Progenitor cell of endocrine pancreas (in vitro differentiated cells): ENCODE measurements at regions not wholly inside any gene's neighbourhood (a gene's known extent, or its start where the extent isn't known, plus 50 kb on each side); places are given as distances from the start of the nearest gene placed in this dataset.
"Not testable (repeated sequence)": the region's sequence is repeated elsewhere in the genome, so short reads cannot be mapped to it uniquely, and the experiment has no call there.

Experiments
- DNase-seq: peaks from one replicate; pipeline ENCODE4 v3.0.0; 2021; ENCODE audit warnings: low spot score; ENCODE audit not compliant: unreplicated experiment
- H3K27ac Mint-ChIP-seq: 2 replicates; pipeline ENCODE4 v1.8.0; 2021; ENCODE audit warnings: mild to moderate bottlenecking, moderate library complexity, mixed read lengths
- H3K27me3 Mint-ChIP-seq: 2 replicates; pipeline ENCODE4 v1.8.0; 2021; ENCODE audit warnings: mixed read lengths
- H3K36me3 Mint-ChIP-seq: 2 replicates; pipeline ENCODE4 v1.8.0; 2022; ENCODE audit warnings: mixed read lengths; ENCODE audit not compliant: insufficient read depth
- H3K4me1 Mint-ChIP-seq: 2 replicates; pipeline ENCODE4 v1.8.0; 2021; ENCODE audit warnings: low read depth, mixed read lengths
- H3K4me3 Mint-ChIP-seq: 2 replicates; pipeline ENCODE4 v1.8.0; 2021; ENCODE audit warnings: low read depth, mild to moderate bottlenecking, moderate library complexity, mixed read lengths
- H3K9me3 Mint-ChIP-seq: 2 replicates; pipeline ENCODE4 v1.8.0; 2021; ENCODE audit warnings: low read depth, mixed read lengths
- TF ChIP-seq, protein P1 (sequence below): fragments of 200-600 bp; sonication (generic); IDR thresholded peaks from one replicate; pipeline ENCODE4 v1.5.0; 2021; ENCODE audit warnings: antibody characterized with exemption, mild to moderate bottlenecking; ENCODE audit not compliant: unreplicated experiment

GRCh38 chr11:92159931-92160330 lies 64.7 kb upstream of the FAT3 start:
- Mint-ChIP-seq H3K4me1 (no peaks in the 10 kb centered on the region), H3K36me3 (no peaks in the 10 kb centered on the region), H3K27ac (no peak overlapping the region), H3K4me3 (no peak overlapping the region), H3K27me3 (no peaks in the 10 kb centered on the region), H3K9me3 (no peaks in the 10 kb centered on the region)
- DNase-seq = no peak
- TF ChIP-seq, protein P1, sequence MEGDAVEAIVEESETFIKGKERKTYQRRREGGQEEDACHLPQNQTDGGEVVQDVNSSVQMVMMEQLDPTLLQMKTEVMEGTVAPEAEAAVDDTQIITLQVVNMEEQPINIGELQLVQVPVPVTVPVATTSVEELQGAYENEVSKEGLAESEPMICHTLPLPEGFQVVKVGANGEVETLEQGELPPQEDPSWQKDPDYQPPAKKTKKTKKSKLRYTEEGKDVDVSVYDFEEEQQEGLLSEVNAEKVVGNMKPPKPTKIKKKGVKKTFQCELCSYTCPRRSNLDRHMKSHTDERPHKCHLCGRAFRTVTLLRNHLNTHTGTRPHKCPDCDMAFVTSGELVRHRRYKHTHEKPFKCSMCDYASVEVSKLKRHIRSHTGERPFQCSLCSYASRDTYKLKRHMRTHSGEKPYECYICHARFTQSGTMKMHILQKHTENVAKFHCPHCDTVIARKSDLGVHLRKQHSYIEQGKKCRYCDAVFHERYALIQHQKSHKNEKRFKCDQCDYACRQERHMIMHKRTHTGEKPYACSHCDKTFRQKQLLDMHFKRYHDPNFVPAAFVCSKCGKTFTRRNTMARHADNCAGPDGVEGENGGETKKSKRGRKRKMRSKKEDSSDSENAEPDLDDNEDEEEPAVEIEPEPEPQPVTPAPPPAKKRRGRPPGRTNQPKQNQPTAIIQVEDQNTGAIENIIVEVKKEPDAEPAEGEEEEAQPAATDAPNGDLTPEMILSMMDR = no peak

DNA sequence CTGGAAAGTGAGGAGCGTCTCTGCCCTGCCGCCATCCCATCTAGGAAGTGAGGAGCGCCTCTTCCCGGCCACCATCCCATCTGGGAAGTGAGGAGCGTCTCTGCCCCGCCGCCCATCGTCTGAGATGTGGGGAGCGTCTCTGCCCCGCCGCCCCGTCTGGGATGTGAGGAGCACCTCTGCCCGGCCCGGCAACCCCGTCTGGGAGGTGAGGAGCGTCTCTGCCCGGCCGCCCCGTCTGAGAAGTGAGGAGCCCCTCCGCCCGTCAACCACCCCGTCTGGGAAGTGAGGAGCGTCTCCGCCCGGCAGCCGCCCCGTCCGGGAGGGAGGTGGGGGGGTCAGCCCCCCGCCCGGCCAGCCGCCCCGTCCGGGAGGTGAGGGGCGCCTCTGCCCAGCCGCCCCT lies 67.2 kb upstream of the FAT3 start:
- not testable (repeated sequence) for H3K36me3 Mint-ChIP-seq, H3K9me3 Mint-ChIP-seq, DNase-seq, H3K27me3 Mint-ChIP-seq, H3K4me1 Mint-ChIP-seq, H3K27ac Mint-ChIP-seq, H3K4me3 Mint-ChIP-seq

DNA sequence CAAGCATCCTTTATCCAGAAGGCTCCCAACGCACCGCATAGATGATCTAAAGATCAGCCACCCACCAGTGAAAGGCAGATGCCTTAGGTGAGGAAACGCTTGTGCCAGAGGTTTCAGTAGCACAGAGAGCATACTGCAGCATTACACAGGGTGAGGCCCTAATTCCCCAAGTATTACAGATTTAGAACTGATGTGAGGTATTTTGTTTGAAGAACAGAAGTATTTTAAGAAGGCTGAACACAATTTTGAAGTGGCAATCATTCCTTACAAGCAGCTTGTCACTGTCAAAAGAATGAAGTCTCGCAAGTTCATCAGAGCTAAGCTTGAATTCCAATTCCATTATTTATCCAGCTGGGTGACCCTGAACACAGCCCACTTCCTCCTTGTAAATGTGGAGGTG lies 70.0 kb upstream of the FAT3 start:
- H3K36me3 Mint-ChIP-seq = no peaks in the 10 kb centered on the region
- no peaks in the 10 kb centered on the region for H3K4me1 Mint-ChIP-seq
- no peak overlapping the region for H3K27ac Mint-ChIP-seq
- no peak overlapping the region for H3K4me3 Mint-ChIP-seq
- DNase-seq = no peak
- TF ChIP-seq, protein P1 = no peak
- H3K27me3 Mint-ChIP-seq = no peaks in the 10 kb centered on the region
- H3K9me3 Mint-ChIP-seq = no peaks in the 10 kb centered on the region

DNA sequence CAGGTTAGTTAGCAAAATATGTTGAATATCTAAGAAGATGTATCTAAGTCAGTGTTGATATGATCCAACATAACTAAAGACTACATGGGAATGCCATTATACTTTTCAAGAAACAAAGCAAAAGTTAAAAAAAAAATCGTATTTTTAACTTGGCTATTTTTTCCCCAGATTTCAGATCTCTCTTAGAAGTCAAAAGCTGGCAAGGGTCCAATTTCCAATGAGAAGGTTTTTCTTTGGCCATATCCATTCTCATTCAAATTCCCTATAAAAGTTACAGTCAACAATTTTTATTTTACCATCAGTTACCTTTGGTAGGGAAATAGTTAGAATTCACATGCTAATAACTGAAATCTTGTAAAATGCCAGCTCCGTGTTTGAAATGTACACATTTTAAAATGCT lies 70.5 kb upstream of the FAT3 start:
- H3K36me3 Mint-ChIP-seq = no peaks in the 10 kb centered on the region
- DNase-seq = no peak
- TF ChIP-seq, protein P1 = no peak
- no peaks in the 10 kb centered on the region for H3K9me3 Mint-ChIP-seq
- H3K4me3 Mint-ChIP-seq = no peak overlapping the region
- no peak overlapping the region for H3K27ac Mint-ChIP-seq
- no peaks in the 10 kb centered on the region for H3K4me1 Mint-ChIP-seq
- H3K27me3 Mint-ChIP-seq = no peaks in the 10 kb centered on the region

DNA sequence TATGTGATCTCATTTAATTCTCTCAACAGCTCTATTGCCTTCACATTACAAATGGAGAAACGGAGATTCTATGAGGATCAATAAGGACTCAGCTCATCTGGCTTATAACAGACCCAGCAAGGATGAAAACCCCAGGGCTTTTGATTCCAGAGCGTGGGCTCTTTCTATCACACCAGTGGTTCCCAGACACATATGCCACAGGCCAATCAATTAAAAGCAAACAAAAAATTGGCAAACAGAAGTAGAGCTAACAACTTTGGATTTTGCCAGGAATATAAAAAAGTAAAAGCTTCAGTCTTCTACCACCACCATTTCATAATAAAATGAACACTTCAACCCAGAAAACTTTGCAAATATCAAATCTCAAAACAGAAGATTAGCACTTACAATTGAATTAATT lies 71.1 kb upstream of the FAT3 start:
- H3K9me3 Mint-ChIP-seq = no peaks in the 10 kb centered on the region
- no peaks in the 10 kb centered on the region for H3K36me3 Mint-ChIP-seq
- no peak overlapping the region for H3K27ac Mint-ChIP-seq
- H3K4me3 Mint-ChIP-seq = no peak overlapping the region
- no peak for DNase-seq
- TF ChIP-seq, protein P1 = no peak
- H3K4me1 Mint-ChIP-seq = no peaks in the 10 kb centered on the region
- H3K27me3 Mint-ChIP-seq = no peaks in the 10 kb centered on the region

DNA sequence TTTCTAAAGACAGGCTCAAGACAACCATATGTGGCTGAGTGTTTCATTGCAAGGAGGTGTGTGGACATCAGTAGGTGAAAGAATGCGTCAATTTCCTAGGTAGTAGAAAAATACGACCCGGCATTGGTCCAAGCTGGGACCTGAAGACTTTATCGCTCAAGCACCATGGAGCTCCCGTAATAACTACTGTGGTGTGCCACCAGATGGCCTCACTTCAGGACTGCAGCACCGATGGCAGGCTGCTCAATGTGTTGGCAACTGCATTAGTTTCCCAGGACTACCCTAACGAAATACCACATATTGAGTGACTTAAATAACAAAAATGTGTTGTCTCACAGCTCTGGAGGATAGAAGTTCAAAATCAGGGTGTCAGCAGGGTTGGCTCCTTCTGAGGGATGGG lies 72.4 kb upstream of the FAT3 start:
- no peak for DNase-seq
- Mint-ChIP-seq H3K27me3 (no peaks in the 10 kb centered on the region), H3K36me3 (no peaks in the 10 kb centered on the region), H3K4me3 (no peak overlapping the region), H3K4me1 (no peaks in the 10 kb centered on the region), H3K27ac (no peak overlapping the region), H3K9me3 (no peaks in the 10 kb centered on the region)
- TF ChIP-seq, protein P1 = no peak
